Upper lobe of left lung (tissue), 6 donors: ENCODE measurements at regions not wholly inside any gene's neighbourhood (a gene's known extent, or its start where the extent isn't known, plus 50 kb on each side); places are given as distances from the start of the nearest gene placed in this dataset.
A peak's percentile ranks its signal among the peaks of the same experiment; 100 is the strongest.

Experiments used
- ATAC-seq, 2 donors: fragments of 200-7000 bp; cut with Tn5 transposase; one replicate each; pipeline ENCODE4 v1.9.1; 2022; ENCODE audit warnings: mild to moderate bottlenecking in 2 of 2, moderate library complexity in 2 of 2; ENCODE audit not compliant: low FRiP score in 2 of 2
- DNase-seq, 2 donors: peaks; one replicate each; pipeline ENCODE4 v3.0.0-alpha.2; 2019 to 2020
- H3K27ac ChIP-seq, 4 donors: fragments of 200-600 bp; sonication (generic); one replicate each; pipeline ENCODE4 v1.5.1; 2016 to 2019
- H3K27me3 ChIP-seq, 4 donors: fragments of 200-600 bp; sonication (generic); one replicate each; pipeline ENCODE4 v1.5.1; 2017 to 2019
- H3K36me3 ChIP-seq, 4 donors: fragments of 200-600 bp; sonication (generic); one replicate each; pipeline ENCODE4 v1.5.1; 2016 to 2019
- H3K4me1 ChIP-seq, 4 donors: fragments of 200-600 bp; sonication (generic); one replicate each; pipeline ENCODE4 v1.5.1; 2018 to 2019
- H3K4me3 ChIP-seq, 4 donors: fragments of 200-600 bp; sonication (generic); one replicate each; pipeline ENCODE4 v1.5.1; 2017 to 2019; ENCODE audit warnings: mild to moderate bottlenecking in 2 of 4, moderate library complexity in 1 of 4
- H3K9me3 ChIP-seq, 4 donors: fragments of 200-600 bp; sonication (generic); one replicate each; pipeline ENCODE4 v1.5.1; 2018 to 2019
- EP300 ChIP-seq, 4 donors: sonication (generic); formaldehyde crosslinking; IDR thresholded peaks; one replicate each; pipeline ENCODE4 v1.5.1; 2017; ENCODE audit warnings: antibody characterized with exemption in 4 of 4, control low read depth in 2 of 4
- POLR2A ChIP-seq, 4 donors: fragments of 450-650 bp; IDR thresholded peaks; one replicate each; pipeline ENCODE4 v1.5.1; 2016 to 2017; ENCODE audit warnings: antibody characterized with exemption in 4 of 4, mild to moderate bottlenecking in 2 of 4
- POLR2AphosphoS5 ChIP-seq, 2 donors: sonication (generic); formaldehyde crosslinking; IDR thresholded peaks; one replicate each; pipeline ENCODE4 v1.5.1; 2017; ENCODE audit warnings: antibody characterized with exemption in 2 of 2
- WGBS, 2 donors: methylation state at CpG; one replicate each; pipeline ENCODE4 v1.1.5; 2017 to 2018; 5-methylcytosine and 5-hydroxymethylcytosine counted together
- TF ChIP-seq, protein P1 (sequence below), 6 experiments: fragments of 450-650 bp in 4 of 6; fragments of 200-600 bp in 2 of 6; sonication (generic) in 2 of 6; IDR thresholded peaks; one replicate each; pipeline ENCODE4 v1.5.1; 2016 to 2019; ENCODE audit warnings: antibody characterized with exemption in 6 of 6
- donor health status: DM: no; HTN: no; CAD: no; lungs with moderate emphysema.
- donor health status: DM: no; HTN: yes; CAD: no; lungs with severe emphysema.

DNA sequence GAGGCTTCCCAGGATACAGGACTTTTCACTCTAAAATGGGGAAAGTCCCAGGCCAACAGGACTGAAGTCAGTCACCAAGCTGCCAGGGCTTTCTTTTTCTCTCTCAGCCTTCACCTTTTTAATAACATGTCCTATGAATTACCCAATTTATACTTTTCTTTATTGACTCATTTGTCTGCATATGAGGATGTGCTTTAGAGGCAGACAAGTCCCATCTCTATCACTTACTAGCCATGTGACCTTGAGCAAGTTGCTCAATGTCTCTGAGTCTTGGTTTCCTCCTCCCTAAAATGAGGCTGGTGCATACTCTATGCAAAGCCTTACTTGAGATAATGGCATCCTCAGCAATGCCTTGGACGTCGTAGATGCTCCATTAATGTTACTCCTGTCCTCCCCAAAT lies 98.1 kb upstream of the TMPO start:
- H3K4me1 ChIP-seq: peaks cover 17 to 31% (median 22%) of the 10 kb centered on the region in 4 donors
- no peaks in the 10 kb centered on the region for H3K27me3 ChIP-seq
- H3K9me3 ChIP-seq: no peaks in the 10 kb centered on the region
- no peak overlapping the region for H3K4me3 ChIP-seq
- TF ChIP-seq EP300 (IDR thresholded peaks at IDR 0.05) (no peak), POLR2A (IDR thresholded peaks at IDR 0.05) (no peak), POLR2AphosphoS5 (IDR thresholded peaks at IDR 0.05) (no peak)
- TF ChIP-seq, protein P1, sequence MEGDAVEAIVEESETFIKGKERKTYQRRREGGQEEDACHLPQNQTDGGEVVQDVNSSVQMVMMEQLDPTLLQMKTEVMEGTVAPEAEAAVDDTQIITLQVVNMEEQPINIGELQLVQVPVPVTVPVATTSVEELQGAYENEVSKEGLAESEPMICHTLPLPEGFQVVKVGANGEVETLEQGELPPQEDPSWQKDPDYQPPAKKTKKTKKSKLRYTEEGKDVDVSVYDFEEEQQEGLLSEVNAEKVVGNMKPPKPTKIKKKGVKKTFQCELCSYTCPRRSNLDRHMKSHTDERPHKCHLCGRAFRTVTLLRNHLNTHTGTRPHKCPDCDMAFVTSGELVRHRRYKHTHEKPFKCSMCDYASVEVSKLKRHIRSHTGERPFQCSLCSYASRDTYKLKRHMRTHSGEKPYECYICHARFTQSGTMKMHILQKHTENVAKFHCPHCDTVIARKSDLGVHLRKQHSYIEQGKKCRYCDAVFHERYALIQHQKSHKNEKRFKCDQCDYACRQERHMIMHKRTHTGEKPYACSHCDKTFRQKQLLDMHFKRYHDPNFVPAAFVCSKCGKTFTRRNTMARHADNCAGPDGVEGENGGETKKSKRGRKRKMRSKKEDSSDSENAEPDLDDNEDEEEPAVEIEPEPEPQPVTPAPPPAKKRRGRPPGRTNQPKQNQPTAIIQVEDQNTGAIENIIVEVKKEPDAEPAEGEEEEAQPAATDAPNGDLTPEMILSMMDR (IDR thresholded peaks at IDR 0.05): no peak
- DNase-seq: no peak
- 77 to 78% methylated on average over 2 of the region's 2 CpGs for WGBS, 2 donors
- ATAC-seq: peak in 1 of 2 donors; percentile 44
- no peak overlapping the region for H3K27ac ChIP-seq
- no peaks in the 10 kb centered on the region for H3K36me3 ChIP-seq

DNA sequence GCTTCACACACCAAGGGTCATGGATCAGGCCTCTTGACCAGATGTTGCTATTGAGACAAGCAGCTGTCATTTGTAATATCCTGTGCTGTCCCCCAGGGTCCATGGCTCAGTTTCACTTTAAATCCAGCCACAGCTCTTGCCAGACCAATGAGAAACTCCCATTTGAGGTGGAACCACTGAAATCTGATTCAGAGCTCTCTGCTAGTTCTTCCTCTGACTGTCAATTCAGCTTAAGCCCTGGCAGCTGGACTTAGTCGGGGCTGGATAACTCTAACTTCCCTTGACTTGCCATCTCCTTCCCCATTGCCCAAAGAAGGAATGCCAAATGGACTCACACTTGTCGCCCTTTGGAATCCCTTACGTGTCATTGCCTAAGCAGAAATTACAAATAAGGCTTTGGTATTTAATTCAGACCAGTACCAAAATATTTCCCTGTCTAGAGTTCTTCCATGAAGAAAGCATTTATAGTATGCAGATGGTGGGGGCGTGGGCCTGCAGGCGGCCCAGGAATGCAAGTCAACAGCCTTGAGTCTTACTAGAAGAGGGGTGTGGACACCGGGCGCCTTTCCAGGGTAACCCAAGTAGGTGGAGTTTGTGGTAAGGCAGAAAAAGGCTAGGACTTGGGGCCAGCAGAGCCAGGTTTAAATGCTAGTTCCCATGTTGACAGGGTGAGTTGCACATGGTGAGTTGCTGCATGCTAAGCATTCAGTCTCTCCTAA lies 96.9 kb upstream of the TMPO start:
- H3K9me3 ChIP-seq: no peaks in the 10 kb centered on the region
- peak; percentile 87 to 96 for DNase-seq
- H3K36me3 ChIP-seq: no peaks in the 10 kb centered on the region
- ATAC-seq: peak; percentile 92 to 95
- peak overlapping the region in 1 of 4 donors; percentile 6 for H3K4me3 ChIP-seq
- peak in 2 of 4 donors; percentile 14 to 23 for TF ChIP-seq EP300 (IDR thresholded peaks at IDR 0.05)
- TF ChIP-seq, protein P1 (IDR thresholded peaks at IDR 0.05): no peak
- TF ChIP-seq POLR2A (IDR thresholded peaks at IDR 0.05): no peak
- TF ChIP-seq POLR2AphosphoS5 (IDR thresholded peaks at IDR 0.05): peak; percentile 22 to 62
- H3K4me1 ChIP-seq: peaks cover 17 to 31% (median 22%) of the 10 kb centered on the region in 4 donors
- 29 to 42% methylated on average over 7 of the region's 7 CpGs for WGBS, 2 donors
- H3K27ac ChIP-seq: peak overlapping the region; percentile 50 to 80 (median 69)
- no peaks in the 10 kb centered on the region for H3K27me3 ChIP-seq

DNA sequence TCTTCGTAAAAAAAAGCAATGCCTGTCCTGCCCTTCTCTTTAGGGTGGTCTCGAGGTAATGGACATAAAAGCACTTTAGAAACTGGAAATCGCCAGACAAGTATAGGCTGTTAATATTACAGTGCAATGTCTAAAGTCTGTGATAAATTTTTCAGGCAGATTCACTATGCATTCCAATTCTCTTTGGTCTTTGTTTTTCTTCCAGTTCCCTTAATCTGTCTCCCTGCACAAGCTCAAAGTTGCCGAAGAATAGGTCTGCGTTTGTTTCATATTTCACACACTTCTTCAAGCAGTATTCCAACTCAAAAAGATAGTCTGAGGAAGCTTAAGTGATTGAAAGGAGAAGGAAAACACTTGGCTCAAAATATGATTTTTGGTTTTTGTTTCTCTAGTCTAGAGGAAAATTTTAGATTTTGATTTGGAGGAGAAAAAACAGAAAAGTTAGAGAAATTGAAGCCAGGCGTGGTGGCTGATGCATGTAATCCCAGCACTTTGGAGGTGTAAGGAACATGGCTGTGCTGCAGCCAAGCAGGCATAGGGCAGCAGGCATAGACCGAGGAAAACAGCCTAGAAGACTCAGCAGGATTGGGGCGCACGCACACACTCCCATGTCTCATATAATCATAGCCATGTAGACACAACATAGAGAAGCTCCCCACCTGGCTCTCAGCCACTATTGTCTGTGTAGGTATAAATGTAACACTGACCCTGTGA lies 96.2 kb upstream of the TMPO start:
- 61% methylated on average over 9 of the region's 9 CpGs for WGBS, 2 donors
- H3K9me3 ChIP-seq: no peaks in the 10 kb centered on the region
- TF ChIP-seq POLR2A (IDR thresholded peaks at IDR 0.05): no peak
- no peak for TF ChIP-seq POLR2AphosphoS5 (IDR thresholded peaks at IDR 0.05)
- TF ChIP-seq, protein P1 (IDR thresholded peaks at IDR 0.05): no peak
- TF ChIP-seq EP300 (IDR thresholded peaks at IDR 0.05): no peak
- ATAC-seq (peak in 1 of 2 donors; percentile 1), DNase-seq (no peak)
- H3K4me3 ChIP-seq: no peak overlapping the region
- H3K36me3 ChIP-seq: no peaks in the 10 kb centered on the region
- H3K27me3 ChIP-seq: no peaks in the 10 kb centered on the region
- H3K27ac ChIP-seq: peak overlapping the region; percentile 17 to 80 (median 34)
- peaks cover 17 to 31% (median 22%) of the 10 kb centered on the region in 4 donors for H3K4me1 ChIP-seq

DNA sequence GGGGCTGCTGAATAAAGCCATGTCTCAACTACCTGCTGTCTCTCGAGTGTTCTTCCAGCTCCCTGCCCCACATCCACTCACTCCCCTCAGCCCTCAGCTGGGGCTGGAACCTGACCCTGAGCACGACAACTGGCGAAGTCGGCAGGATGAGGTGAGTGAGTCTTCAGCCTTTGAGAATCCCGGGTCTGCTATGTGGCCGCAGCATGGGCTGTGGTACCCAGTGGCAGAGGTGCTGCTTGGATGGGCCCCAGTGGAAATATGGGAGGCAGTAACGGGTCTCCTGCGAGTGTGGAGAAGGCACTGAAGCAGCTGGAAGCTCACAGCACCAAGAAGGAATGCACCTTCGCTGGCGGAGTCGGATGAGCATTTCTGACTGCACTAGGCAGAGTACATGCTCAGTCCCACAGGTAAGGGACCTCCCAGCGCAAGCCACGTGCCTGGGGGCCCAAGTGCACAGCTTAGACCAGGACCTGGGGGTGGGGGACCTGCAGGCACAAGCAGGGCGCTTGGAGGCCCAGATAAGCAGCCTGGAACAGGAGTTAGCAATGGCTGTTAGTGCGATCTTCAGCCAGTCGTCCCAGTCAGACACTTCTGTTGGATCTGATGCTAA lies 95.5 kb upstream of the TMPO start:
- H3K36me3 ChIP-seq: no peaks in the 10 kb centered on the region
- H3K27me3 ChIP-seq: no peaks in the 10 kb centered on the region
- peak overlapping the region in 2 of 4 donors; percentile 19 to 23 for H3K27ac ChIP-seq
- no peak for ATAC-seq
- 71 to 77% methylated on average over 7 to 15 of the region's 16 CpGs for WGBS, 2 donors
- no peaks in the 10 kb centered on the region for H3K9me3 ChIP-seq
- TF ChIP-seq POLR2A (IDR thresholded peaks at IDR 0.05): no peak
- TF ChIP-seq EP300 (IDR thresholded peaks at IDR 0.05): no peak
- TF ChIP-seq, protein P1 (IDR thresholded peaks at IDR 0.05): no peak
- TF ChIP-seq POLR2AphosphoS5 (IDR thresholded peaks at IDR 0.05): no peak
- DNase-seq: peak in 1 of 2 donors; percentile 32
- peaks cover 17 to 36% (median 25%) of the 10 kb centered on the region in 4 donors for H3K4me1 ChIP-seq
- H3K4me3 ChIP-seq: no peak overlapping the region
